SK-MEL-5 (cell line): ENCODE measurements at regions not wholly inside any gene's neighbourhood (a gene's known extent, or its start where the extent isn't known, plus 50 kb on each side); places are given as distances from the start of the nearest gene placed in this dataset.
"Not testable (repeated sequence)": the region's sequence is repeated elsewhere in the genome, so short reads cannot be mapped to it uniquely, and the experiment has no call there.

Experiments
- DNase-seq: peaks from one replicate; pipeline ENCODE4 v3.0.0-alpha.2; 2016; ENCODE audit warnings: low read depth, low spot score
- in situ Hi-C: cut with HindIII; loops from 2 replicates; pipeline ENCODE4 v1.10.0; 2016; ENCODE audit warnings: low sequenced_read_pairs, high pct_unique_total_duplicates, low pct_unique_long_range_greater_than_20kb

GRCh38 chr20:53891306-53891894, 179.0 kb downstream of the BCAS1 start:
- in situ Hi-C loops = no loop called here
- DNase-seq = no peak

DNA sequence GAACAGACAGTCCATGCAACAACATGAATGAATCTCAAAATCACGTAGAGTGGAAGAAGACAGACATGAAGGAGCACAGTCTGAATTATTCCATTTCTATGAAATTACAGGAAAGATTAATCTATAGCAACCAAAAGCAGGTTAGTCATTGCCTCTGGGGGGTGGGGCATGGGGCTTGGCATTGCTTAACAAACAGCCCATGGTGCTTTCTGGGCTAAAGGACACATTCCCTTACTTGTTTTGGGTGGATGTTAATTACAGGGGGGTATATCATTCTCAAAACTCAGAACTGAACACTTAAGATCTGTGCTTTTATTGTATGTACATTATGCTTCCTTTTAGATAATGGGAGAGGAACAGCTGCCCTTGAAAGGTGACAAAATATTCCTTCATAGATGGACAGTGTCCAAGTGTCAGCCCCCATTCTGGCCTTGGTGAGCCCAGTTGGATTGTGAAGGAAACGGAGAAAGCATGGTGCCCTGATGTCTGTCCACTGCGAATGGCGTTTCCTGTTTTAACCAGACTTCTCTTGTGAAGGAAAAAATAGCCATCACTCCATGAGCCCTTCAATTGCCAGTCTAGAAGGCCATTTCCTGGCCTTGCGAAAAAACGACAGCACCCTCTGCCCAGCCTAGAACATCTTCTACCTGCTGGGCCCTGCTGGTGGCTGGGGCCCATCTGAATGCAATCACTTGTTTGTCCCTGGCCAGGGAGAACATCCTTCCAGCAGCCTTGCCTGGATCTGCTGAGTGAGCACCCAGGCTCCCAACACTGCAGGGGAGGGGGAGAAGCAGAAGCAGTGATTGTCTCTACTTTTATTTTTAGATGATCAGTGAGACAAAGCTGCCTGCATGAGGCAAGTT, 179.7 kb downstream of the BCAS1 start:
- in situ Hi-C loops = no loop called here
- DNase-seq = no peak

- DNase-seq = peak; percentile 52
- in situ Hi-C loops = no loop called here
Measured at GRCh38 chr20:53889411-53890148, 180.8 kb downstream of the BCAS1 start.

DNA sequence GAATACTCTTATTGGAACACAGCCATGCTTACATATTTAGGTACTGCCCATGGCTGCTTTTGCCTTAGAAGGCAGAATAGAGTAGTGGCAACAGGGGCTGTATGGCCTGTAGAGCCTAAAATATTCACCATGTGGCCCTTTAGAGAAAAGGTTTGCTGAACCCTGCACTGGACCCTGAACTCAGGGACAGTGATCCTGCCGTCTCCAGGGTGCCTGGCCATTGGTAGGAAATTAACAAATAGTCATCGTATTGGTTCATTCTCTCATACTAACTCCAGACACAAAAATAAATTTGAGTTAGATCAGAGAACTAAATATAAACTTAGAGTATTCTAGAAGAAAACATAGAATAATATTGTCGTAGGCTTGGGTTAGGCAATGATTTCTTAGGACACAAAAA, 181.4 kb downstream of the BCAS1 start:
- in situ Hi-C loops = no loop called here
- DNase-seq = no peak

DNA sequence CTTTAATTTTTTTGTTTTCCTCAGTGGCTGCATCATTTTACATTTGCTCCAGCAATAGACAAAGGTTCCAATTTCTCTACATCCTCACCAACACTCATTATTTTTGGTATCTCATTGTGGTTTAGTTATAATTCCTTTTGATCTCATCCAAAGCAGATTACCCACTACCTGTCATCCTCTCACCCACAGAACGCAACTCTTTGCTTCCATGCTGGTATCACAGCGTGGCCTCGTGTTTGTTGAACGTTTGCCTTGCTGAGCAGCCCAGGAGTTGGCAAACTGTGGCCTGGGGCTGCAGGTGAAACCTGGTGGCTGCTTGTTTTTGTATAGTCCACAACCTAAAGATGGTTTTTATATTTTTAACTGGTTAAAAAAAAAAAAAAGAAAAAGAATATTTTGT, 181.9 kb downstream of the BCAS1 start:
- DNase-seq = no peak
- in situ Hi-C loops = no loop called here

DNA sequence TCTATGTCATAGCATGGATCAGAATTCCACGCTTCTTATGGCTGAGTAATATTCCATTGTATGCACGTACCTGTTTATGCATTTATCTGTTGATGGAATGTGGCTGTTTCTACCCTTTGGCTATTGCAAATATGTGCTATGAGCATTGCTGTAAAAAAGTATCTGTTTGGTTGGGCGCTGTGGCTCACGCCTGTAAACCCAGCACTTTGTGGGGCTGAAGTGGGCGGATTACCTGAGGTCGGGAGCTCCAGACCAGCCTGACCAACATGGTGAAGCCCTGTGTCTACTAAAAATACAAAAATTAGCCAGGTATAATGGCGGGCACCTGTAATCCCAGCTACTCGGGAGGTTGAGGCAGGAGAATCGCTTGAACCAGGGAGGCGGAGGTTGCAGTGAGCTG, 182.4 kb downstream of the BCAS1 start:
- no peak for DNase-seq
- in situ Hi-C loops = no loop called here

- no peak for DNase-seq
- in situ Hi-C loops = no loop called here
Measured at GRCh38 chr20:53884859-53885541, 185.4 kb downstream of the BCAS1 start.

DNA sequence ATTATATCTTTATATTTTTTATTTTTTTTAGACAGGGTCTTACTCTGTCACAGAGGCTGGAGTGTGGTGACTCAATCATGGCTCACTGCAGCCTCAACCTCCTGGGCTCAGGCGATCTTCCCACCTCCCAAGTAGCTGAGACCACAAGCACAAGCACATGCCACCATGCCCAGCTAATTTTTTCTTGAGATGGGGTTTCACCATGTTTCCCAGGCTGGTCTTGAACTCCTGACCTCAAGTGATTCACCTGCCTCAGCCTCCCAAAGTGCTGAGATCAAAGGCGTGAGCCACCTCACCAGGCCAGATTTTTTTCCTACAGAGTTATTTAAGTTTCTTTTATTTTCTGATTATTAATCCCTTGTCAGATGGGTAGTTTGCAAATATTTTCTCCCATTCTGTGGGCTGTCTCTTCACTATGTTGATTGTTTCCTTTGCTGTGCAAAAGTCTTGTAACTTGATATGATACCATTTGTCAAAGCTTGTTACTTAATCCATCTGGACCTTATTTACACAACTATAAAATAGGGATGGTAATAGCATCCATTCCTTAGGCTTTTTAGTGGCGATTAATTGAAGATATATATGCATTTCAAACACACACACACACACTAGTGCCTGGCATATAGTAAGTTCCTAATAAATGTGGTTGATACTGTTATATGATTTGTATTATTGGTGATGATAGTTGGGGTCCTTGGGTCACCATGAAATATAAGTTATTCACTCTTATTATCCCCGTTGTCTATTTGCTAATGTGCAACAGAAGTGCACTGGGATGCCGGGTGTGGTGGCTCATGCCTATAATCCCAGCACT, 187.1 kb downstream of the BCAS1 start:
- DNase-seq = no peak
- in situ Hi-C loops = no loop called here

GRCh38 chr20:53882438-53882986, 187.9 kb downstream of the BCAS1 start:
- in situ Hi-C loops, DNase-seq: not testable (repeated sequence)

GRCh38 chr20:53881362-53881761, 189.0 kb downstream of the BCAS1 start:
- DNase-seq = no peak
- in situ Hi-C loops = no loop called here

DNA sequence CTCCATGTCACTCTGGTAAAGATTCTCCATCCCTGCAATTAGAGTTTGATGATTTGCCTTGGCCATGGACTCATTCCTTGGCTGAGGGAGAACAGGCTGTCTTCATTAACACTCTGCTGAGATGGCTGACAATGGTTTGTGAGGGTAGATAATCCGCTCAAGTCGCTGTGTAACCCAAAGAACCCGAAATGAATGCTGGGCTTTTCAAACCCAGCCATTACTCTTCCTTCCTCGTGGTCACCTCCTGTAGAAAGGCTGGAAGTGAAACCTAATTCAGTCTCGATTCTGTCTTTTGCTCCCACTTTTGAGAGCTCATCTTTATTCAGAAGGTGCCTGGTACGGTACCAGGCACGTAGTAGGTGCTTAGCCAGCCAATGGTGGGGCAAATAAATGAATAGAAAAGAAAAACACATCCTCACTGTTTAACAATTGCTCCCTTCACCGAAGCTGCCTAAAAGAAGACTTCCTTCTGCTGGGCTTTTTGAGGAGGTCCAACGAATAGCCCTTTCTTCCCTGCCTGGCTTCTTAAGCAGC, 190.2 kb downstream of the BCAS1 start:
- in situ Hi-C loops = no loop called here
- no peak for DNase-seq

DNA sequence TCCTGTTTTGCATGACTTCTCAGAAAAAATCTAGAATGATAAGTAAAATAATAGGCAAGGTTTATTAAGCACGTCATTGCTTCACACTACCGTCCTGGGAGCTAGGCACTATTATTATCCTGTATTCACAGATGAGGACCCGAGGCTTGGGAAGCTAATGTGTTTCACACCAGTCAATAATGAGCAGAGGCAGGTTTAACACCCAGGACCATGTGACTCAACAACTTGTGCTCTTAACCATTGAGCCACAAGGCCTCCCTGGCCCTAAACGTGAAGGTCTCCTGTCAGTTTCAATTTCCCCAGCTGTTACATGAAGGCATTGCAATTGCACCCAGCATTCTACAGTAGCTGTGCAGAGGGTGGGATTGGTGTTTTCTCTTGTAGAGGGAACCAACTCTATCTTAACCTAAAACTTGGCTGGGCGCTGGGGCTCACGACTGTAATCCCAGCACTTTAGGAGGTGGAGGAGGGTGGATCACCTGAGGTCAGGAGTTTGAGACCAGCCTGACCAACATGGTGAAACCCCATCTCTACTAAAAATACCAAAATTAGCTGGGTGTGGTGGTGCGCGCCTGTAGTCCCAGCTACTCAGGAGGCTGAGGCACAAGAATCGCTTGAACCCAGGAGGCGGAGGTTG, 191.2 kb downstream of the BCAS1 start:
- in situ Hi-C loops = no loop called here
- no peak for DNase-seq

GRCh38 chr20:53878262-53879047, 191.9 kb downstream of the BCAS1 start:
- in situ Hi-C loops = no loop called here
- no peak for DNase-seq

DNA sequence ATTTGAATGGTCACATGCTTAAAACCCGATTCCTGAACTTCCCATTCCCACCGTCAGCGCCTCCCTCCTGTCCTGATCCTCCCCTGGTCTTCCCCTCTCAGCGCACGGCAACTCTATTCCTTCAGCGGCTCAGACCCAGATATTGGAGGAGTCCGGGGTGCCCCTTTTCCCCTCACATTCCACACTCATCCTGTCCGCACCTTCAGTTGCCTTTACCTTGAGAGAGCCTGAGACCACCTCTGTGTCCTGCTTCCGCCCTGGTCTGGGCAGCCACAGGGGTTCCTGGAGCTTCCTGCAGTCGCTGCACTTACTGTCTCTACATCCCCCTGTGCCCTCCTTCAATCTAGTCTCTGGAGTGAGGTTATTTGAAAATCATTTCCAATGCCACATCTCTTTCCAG, 193.4 kb downstream of the BCAS1 start:
- DNase-seq = no peak
- in situ Hi-C loops = no loop called here

- no peak for DNase-seq
- in situ Hi-C loops = no loop called here
Measured at GRCh38 chr20:53876470-53876869, 193.9 kb downstream of the BCAS1 start.

DNA sequence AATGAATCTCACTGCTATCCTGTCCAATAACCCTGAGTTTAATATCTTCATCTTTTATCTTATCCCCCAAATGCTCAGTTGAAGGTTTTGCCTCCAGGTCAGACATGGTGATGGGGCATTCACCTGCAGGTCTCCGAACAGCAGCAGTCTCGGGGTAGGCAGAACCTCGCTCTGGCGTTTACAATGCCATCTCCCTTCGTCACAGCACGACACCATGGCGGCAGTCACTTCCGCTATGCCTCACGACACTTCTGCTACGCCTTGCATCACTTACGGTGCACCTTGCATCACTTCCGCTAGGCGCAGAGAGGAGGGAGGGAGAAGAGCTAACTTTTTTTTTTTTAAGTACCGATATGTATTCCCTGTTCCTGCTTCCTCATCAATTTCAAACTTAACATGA, 194.9 kb downstream of the BCAS1 start:
- in situ Hi-C loops = no loop called here
- DNase-seq = no peak
